ENCODE measurements at regions not wholly inside any gene's neighbourhood (a gene's known extent, or its start where the extent isn't known, plus 50 kb on each side); places are given as distances from the start of the nearest gene placed in this dataset.

DNA sequence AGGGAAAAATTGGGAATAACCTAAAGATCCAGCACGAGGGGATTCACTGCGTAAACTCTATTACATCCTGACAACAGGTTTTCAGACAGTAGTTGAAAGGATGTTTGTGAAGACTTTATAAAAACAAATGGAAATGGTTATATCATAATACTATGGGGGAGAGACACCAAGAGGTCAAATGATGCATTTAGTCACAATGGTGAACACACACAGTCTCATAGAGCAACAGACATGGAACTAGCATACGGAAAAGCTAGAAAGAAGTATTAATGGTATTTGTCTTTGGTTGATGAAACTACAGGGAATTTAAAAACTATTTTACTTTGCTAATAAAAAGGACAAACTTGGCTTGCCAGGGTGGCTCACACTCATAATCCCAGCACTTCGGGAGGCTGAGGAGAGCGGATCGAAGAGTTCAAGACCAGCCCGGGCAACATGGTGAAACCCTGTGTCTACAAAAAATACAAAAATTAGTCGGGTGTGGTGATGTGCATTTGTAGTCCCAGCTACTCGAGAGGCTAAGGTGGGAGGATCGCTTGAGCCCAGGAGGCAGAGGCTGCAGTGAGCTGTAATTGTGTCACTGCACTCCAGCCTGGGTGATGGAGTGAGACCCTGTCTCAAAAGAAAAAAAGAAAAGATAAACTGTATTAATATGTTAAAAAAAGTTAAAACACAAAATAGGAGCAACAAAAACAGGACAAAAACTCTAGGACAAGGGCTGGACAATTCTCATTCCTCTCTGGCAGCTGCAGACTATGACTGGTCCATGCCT is 94.8 kb downstream of the MYCN start:
- no peak for TF ChIP-seq EP300 (IDR thresholded peaks at IDR 0.05)
- TF ChIP-seq, protein P1, sequence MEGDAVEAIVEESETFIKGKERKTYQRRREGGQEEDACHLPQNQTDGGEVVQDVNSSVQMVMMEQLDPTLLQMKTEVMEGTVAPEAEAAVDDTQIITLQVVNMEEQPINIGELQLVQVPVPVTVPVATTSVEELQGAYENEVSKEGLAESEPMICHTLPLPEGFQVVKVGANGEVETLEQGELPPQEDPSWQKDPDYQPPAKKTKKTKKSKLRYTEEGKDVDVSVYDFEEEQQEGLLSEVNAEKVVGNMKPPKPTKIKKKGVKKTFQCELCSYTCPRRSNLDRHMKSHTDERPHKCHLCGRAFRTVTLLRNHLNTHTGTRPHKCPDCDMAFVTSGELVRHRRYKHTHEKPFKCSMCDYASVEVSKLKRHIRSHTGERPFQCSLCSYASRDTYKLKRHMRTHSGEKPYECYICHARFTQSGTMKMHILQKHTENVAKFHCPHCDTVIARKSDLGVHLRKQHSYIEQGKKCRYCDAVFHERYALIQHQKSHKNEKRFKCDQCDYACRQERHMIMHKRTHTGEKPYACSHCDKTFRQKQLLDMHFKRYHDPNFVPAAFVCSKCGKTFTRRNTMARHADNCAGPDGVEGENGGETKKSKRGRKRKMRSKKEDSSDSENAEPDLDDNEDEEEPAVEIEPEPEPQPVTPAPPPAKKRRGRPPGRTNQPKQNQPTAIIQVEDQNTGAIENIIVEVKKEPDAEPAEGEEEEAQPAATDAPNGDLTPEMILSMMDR (IDR thresholded peaks at IDR 0.05), result no peak
- TF ChIP-seq POLR2AphosphoS5 (IDR thresholded peaks at IDR 0.05), result no peak
